MM.1S (cell line): ENCODE measurements at regions not wholly inside any gene's neighbourhood (a gene's known extent, or its start where the extent isn't known, plus 50 kb on each side); places are given as distances from the start of the nearest gene placed in this dataset.

ENCODE experiments used
- DNase-seq: peaks from one replicate; pipeline ENCODE4 v3.0.0-alpha.2; 2015
- H2AFZ ChIP-seq: fragments of 300-600 bp; sonication (generic); 2 replicates; pipeline ENCODE4 v1.6.0; 2016; ENCODE audit warnings: antibody characterized with exemption, low read length
- H3F3A ChIP-seq: fragments of 300-600 bp; sonication (generic); 2 replicates; pipeline ENCODE4 v1.6.1; 2016; ENCODE audit warnings: mild to moderate bottlenecking, antibody characterized with exemption, low read length, moderate library complexity, mixed read lengths; ENCODE audit not compliant: insufficient read depth
- H3K27ac ChIP-seq: fragments of 300-600 bp; sonication (generic); 2 replicates; pipeline ENCODE4 v1.5.1; 2016; ENCODE audit warnings: mild to moderate bottlenecking, low read length
- H3K27me3 ChIP-seq: fragments of 300-600 bp; sonication (generic); replicated peaks from 2 replicates; pipeline ENCODE4 v1.6.0; 2016; ENCODE audit warnings: low read length; ENCODE audit not compliant: insufficient read depth
- H3K36me3 ChIP-seq: fragments of 300-600 bp; sonication (generic); replicated peaks from 2 replicates; pipeline ENCODE4 v1.6.1; 2016; ENCODE audit warnings: mild to moderate bottlenecking, low read length, mixed read lengths; ENCODE audit not compliant: insufficient read depth
- H3K4me1 ChIP-seq: fragments of 300-600 bp; sonication (generic); 2 replicates; pipeline ENCODE4 v1.6.1; 2016; ENCODE audit warnings: low read length, mixed read lengths
- H3K4me2 ChIP-seq: fragments of 300-600 bp; sonication (generic); 2 replicates; pipeline ENCODE4 v1.6.0; 2016; ENCODE audit warnings: low read depth, low read length
- H3K4me3 ChIP-seq: fragments of 300-600 bp; sonication (generic); 2 replicates; pipeline ENCODE4 v1.5.1; 2016; ENCODE audit warnings: low read length, mixed read lengths
- H3K79me2 ChIP-seq: fragments of 300-600 bp; sonication (generic); 2 replicates; pipeline ENCODE4 v1.6.1; 2016; ENCODE audit warnings: mixed run types, low read length, mixed read lengths
- H3K9ac ChIP-seq: fragments of 300-600 bp; sonication (generic); 2 replicates; pipeline ENCODE4 v1.6.1; 2016; ENCODE audit warnings: low read length, mixed read lengths
- H3K9me2 ChIP-seq: fragments of 300-600 bp; sonication (generic); replicated peaks from 2 replicates; pipeline ENCODE4 v1.6.1; 2016; ENCODE audit warnings: mild to moderate bottlenecking, low read length, mixed read lengths; ENCODE audit not compliant: insufficient read depth
- H3K9me3 ChIP-seq: fragments of 300-600 bp; sonication (generic); replicated peaks from 2 replicates; pipeline ENCODE4 v1.6.1; 2016; ENCODE audit warnings: mild to moderate bottlenecking, low read length, mixed read lengths; ENCODE audit not compliant: insufficient read depth
- H4K20me1 ChIP-seq: fragments of 300-600 bp; sonication (generic); 2 replicates; pipeline ENCODE4 v1.6.1; 2016; ENCODE audit warnings: mild to moderate bottlenecking, low read length, moderate library complexity, mixed read lengths; ENCODE audit not compliant: insufficient read depth
- CTCF ChIP-seq: fragments of 300-600 bp; sonication (generic); IDR thresholded peaks from 2 replicates; pipeline ENCODE4 v1.5.1; 2016; ENCODE audit warnings: antibody characterized with exemption, low read length, mixed read lengths
- EZH2 ChIP-seq: fragments of 300-600 bp; sonication (generic); optimal IDR thresholded peaks from 2 replicates; pipeline ENCODE3; 2017; ENCODE audit warnings: low read depth, mild to moderate bottlenecking, antibody characterized with exemption, low read length, mixed read lengths
- EZH2phosphoT487 ChIP-seq: fragments of 300-600 bp; sonication (generic); IDR thresholded peaks from 2 replicates; pipeline ENCODE4 v1.6.1; 2018; ENCODE audit warnings: antibody characterized with exemption, low read length

GRCh38 chr3:166593776-166594175 lies 756.6 kb upstream of the BCHE start:
- Histone ChIP-seq H3K27me3 (no peaks in the 10 kb centered on the region), H3K9me2 (no peaks in the 10 kb centered on the region; the same call in 1 of the 2 replicates), H3K4me1 (no peaks in the 10 kb centered on the region), H3K9me3 (no peaks in the 10 kb centered on the region), H4K20me1 (no peaks in the 10 kb centered on the region), H3K36me3 (no peaks in the 10 kb centered on the region), H3K4me3 (no peak overlapping the region), H3F3A (no peaks in the 10 kb centered on the region), H3K4me2 (no peak overlapping the region), H3K79me2 (no peaks in the 10 kb centered on the region), H2AFZ (no peak overlapping the region), H3K27ac (no peak overlapping the region), H3K9ac (no peak overlapping the region)
- DNase-seq = no peak
- no peak for TF ChIP-seq CTCF
- no peak for TF ChIP-seq EZH2
- TF ChIP-seq EZH2phosphoT487 = no peak

- no peak overlapping the region for H3K27ac ChIP-seq
- H3F3A ChIP-seq = no peaks in the 10 kb centered on the region
- no peaks in the 10 kb centered on the region for H3K79me2 ChIP-seq
- H3K9me2 ChIP-seq = no peaks in the 10 kb centered on the region
- no peaks in the 10 kb centered on the region for H3K36me3 ChIP-seq
- no peaks in the 10 kb centered on the region for H3K9me3 ChIP-seq
- no peaks in the 10 kb centered on the region for H4K20me1 ChIP-seq
- no peak overlapping the region for H2AFZ ChIP-seq
- no peaks in the 10 kb centered on the region for H3K4me1 ChIP-seq
- no peaks in the 10 kb centered on the region for H3K27me3 ChIP-seq
- H3K9ac ChIP-seq = no peak overlapping the region
- no peak for DNase-seq
- no peak for TF ChIP-seq CTCF
- no peak for TF ChIP-seq EZH2phosphoT487
- TF ChIP-seq EZH2 = no peak
- H3K4me3 ChIP-seq = no peak overlapping the region
- H3K4me2 ChIP-seq = no peak overlapping the region
Observed at GRCh38 chr3:166582236-166582635, 745.0 kb upstream of the BCHE start.

GRCh38 chr3:166580561-166580960 lies 743.3 kb upstream of the BCHE start:
- no peaks in the 10 kb centered on the region for H3K9me3 ChIP-seq
- H3F3A ChIP-seq = no peaks in the 10 kb centered on the region
- no peak overlapping the region for H3K27ac ChIP-seq
- no peaks in the 10 kb centered on the region for H3K4me1 ChIP-seq
- H3K79me2 ChIP-seq = no peaks in the 10 kb centered on the region
- no peaks in the 10 kb centered on the region for H4K20me1 ChIP-seq
- no peaks in the 10 kb centered on the region for H3K27me3 ChIP-seq
- no peaks in the 10 kb centered on the region for H3K36me3 ChIP-seq
- DNase-seq = no peak
- no peak overlapping the region for H3K4me2 ChIP-seq
- no peak overlapping the region for H2AFZ ChIP-seq
- TF ChIP-seq EZH2phosphoT487 (no peak), CTCF (no peak), EZH2 (no peak)
- no peaks in the 10 kb centered on the region for H3K9me2 ChIP-seq
- H3K4me3 ChIP-seq = no peak overlapping the region
- no peak overlapping the region for H3K9ac ChIP-seq
